ENCODE measurements at regions not wholly inside any gene's neighbourhood (a gene's known extent, or its start where the extent isn't known, plus 50 kb on each side); places are given as distances from the start of the nearest gene placed in this dataset.

DNA sequence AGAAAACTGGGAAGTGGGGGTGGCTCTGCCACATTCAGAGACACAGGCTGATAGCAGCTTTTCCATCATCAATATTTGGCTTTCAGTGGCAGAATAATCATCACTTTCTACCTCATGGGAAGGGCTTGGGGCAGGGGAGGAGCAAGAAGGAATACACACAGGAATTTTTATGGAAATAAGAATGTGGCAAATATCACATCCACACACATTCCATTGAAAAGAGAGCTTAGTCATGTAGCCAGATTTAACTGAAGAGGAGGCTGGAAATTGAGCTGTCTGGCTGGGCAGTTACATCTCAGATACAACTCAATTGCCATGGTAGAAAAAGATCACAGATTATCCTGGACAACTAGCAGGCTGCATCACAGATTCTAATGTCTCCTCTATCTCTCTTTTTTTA lies 1474.0 kb upstream of the ACVR2A start:
- TF ChIP-seq, protein P1, sequence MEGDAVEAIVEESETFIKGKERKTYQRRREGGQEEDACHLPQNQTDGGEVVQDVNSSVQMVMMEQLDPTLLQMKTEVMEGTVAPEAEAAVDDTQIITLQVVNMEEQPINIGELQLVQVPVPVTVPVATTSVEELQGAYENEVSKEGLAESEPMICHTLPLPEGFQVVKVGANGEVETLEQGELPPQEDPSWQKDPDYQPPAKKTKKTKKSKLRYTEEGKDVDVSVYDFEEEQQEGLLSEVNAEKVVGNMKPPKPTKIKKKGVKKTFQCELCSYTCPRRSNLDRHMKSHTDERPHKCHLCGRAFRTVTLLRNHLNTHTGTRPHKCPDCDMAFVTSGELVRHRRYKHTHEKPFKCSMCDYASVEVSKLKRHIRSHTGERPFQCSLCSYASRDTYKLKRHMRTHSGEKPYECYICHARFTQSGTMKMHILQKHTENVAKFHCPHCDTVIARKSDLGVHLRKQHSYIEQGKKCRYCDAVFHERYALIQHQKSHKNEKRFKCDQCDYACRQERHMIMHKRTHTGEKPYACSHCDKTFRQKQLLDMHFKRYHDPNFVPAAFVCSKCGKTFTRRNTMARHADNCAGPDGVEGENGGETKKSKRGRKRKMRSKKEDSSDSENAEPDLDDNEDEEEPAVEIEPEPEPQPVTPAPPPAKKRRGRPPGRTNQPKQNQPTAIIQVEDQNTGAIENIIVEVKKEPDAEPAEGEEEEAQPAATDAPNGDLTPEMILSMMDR (IDR thresholded peaks at IDR 0.05), result no peak
- no peak for TF ChIP-seq EZH2 (IDR thresholded peaks at IDR 0.05; ENCODE audit: borderline replicate concordance, insufficient read depth, low read depth, low read length, poor library complexity, severe bottlenecking)
